HG03064 (cell line): ENCODE measurements at regions not wholly inside any gene's neighbourhood (a gene's known extent, or its start where the extent isn't known, plus 50 kb on each side); places are given as distances from the start of the nearest gene placed in this dataset.
"Not testable (repeated sequence)": the region's sequence is repeated elsewhere in the genome, so short reads cannot be mapped to it uniquely, and the experiment has no call there.

Source experiments
- ATAC-seq: cut with Tn5 transposase; IDR thresholded peaks from one replicate; pipeline ENCODE4 v1.9.1; 2021; ENCODE audit warnings: low read depth; ENCODE audit not compliant: unreplicated experiment

DNA sequence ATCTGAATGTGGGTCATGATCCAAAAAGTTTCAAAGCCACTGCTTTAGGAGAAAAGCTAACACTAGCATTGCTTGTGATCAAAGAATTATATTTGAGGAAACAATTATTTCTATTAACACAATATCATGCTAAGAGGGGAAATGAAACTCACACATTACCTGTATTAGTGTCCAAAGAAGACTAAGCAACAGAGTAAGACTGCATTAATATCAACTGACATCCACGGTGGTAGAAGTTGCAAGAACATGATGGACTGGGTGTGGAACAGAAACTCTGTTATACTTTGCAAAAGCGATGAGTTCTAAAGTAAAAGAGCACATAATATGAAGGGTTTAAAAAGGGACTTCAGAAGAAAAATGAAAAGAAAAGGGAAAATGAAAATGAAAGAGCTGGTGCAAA, 648.3 kb upstream of the NECTIN3 start:
- ATAC-seq = no peak

- no peak for ATAC-seq
Observed at GRCh38 chr3:110430146-110430545, 641.5 kb upstream of the NECTIN3 start.

DNA sequence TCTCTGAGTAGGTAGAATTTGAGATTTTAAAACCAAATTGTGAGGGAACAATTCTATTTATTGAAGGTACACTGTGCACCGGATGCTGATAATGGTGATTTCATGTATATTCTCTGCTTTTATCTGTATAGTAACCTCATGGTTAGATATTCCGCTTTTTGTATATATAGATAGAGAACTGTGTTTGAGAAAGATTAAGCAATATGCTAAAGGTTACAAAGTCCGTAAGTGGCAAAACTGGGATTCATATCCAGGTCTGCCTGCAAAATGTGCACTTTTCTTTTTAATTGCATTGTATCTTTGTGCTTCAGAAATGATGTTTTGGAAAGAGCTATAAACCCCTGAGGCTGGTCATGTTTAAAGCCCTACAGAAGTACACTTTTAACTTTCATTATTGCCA, 635.4 kb upstream of the NECTIN3 start:
- no peak for ATAC-seq

DNA sequence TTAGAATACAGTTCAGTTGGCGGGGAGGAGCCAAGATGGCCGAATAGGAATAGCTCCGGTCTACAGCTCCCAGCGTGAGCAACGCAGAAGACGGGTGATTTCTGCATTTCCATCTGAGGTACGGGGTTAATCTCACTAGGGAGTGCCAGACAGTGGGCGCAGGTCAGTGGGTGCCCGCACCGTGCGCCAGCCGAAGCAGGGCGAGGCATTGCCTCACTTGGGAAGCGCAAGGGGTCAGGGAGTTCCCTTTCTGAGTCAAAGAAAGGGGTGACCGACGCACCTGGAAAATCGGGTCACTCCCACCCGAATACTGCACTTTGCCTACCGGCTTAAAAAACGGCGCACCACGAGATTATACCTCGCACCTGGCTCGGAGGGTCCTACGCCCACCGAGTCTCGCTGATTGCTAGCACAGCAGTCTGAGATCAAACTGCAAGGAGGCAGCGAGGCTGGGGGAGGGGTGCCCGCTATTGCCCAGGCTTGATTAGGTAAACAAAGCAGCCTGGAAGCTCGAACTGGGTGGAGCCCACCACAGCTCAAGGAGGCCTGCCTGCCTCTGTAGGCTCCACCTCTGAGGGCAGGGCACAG, 631.5 kb upstream of the NECTIN3 start:
- not testable (repeated sequence) for ATAC-seq

GRCh38 chr3:110454066-110454465, 617.5 kb upstream of the NECTIN3 start:
- ATAC-seq = no peak

- ATAC-seq = no peak
Observed at GRCh38 chr3:110456001-110456400, 615.6 kb upstream of the NECTIN3 start.

- no peak for ATAC-seq
Observed at GRCh38 chr3:110456438-110457138, 615.0 kb upstream of the NECTIN3 start.

DNA sequence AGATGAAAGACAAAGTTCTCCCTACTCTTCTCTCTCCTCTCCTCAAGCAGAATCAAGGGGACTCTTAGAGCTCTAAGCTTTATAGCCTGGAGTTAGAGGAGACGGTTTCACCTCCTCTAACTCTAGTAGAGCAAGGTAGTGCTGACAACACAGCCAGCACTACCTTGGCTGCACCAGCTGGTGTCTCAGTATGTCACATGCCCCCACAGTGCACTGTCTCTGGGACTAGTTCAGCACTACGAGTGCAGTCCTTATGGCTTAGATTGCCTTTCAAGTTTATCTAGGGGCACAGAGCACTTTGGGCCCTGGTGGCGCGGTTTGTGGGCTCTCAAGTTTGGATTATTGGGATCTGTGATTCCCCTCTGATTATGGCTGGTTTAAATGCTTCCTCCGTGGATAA, 614.1 kb upstream of the NECTIN3 start:
- no peak for ATAC-seq

DNA sequence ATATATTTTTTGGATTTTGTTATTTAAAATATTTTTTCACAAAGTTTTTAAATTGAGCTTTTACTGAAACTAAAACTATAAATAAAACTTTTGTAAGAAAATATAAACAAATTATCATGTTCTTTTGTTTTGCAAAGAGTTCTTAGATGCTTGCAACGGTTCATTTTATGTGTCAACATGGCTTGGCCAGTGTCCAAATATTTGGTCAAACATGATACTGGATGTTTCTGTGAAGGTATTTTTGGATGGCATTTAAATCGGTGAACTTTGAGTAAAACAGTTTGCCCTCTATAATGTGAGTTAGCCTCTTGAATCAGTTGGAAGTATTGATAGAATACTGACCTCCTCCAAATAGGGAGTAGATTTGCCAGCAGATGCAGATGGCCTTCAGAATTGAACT, 612.6 kb upstream of the NECTIN3 start:
- ATAC-seq = no peak

DNA sequence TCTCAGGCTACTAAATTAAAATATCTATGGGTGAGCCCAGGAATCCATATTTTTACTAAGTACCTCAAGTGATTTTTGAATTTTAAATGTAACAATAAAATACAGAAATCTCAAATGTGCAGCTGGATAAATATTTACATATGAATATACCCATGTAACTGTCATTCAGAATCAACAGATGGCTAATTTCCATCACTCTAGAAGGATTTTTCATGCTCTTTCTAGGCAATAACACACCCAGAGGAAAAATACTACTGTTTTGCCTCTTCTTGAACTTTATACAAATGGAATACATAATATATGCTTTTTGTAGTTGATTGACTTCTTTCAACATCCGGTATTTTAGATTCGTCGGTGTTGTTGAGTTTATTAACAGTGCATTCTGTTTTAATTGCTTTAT, 601.3 kb upstream of the NECTIN3 start:
- ATAC-seq = no peak

GRCh38 chr3:110473405-110473804, 598.2 kb upstream of the NECTIN3 start:
- ATAC-seq = no peak

DNA sequence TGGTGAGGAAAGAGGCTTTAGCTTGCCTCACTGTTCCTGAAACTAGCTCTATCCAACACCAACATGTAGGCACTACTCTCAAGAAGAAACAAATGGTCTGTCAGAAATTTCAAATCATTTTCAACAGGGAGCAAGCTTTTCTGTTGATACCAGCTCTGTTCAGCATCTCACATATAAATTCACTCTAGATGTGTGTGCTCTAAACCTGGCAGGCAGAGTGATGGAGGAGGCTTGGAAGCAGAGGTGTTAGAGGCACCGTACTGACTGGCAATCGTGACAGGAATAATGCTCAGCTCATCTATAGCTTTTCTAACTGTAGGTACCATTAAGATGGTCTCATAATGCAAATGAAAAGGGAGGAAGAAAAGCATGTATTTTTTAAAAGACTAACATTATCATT, 597.2 kb upstream of the NECTIN3 start:
- ATAC-seq = no peak

- ATAC-seq = no peak
Observed at GRCh38 chr3:110478377-110479054, 593.1 kb upstream of the NECTIN3 start.

DNA sequence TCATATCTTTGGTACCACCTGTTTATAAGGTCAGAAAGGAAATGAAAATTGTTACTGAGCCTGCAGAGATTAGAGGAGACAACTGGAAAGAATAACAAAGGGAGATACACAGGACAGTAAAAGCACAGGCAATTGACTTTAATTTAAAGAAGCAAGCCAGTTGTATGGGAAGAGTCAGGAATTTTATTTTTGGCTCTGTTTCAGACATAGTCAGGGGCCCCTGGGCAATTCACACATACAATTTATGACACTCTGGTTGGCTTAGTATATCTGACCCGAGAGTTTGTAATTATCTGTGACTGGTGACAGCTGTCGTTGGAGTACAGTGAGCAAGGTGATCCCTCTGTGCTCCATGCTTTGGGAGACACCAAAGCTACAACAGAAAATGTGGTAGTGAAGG, 591.9 kb upstream of the NECTIN3 start:
- no peak for ATAC-seq

- ATAC-seq = no peak
Observed at GRCh38 chr3:110485389-110485788, 586.2 kb upstream of the NECTIN3 start.

- no peak for ATAC-seq
Observed at GRCh38 chr3:110487840-110488239, 583.8 kb upstream of the NECTIN3 start.

DNA sequence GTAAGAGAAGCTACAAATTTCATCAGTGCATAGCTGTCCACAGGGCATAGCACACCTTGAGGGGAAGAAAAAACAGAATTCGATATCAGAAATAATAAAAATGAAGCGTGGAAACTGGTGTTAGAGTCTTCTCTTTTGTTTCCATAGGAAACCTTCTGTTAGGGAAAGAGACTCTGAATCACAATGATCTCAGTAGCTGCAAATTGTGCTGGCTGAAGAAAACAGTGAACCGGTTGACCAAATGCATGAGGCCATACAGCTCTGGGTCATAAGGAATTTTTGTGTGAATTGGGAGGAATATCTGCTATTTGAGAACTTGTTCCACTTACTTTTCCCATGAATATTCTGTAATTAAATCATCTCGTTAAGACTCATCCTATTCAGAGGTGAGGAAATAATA, 580.2 kb upstream of the NECTIN3 start:
- no peak for ATAC-seq

DNA sequence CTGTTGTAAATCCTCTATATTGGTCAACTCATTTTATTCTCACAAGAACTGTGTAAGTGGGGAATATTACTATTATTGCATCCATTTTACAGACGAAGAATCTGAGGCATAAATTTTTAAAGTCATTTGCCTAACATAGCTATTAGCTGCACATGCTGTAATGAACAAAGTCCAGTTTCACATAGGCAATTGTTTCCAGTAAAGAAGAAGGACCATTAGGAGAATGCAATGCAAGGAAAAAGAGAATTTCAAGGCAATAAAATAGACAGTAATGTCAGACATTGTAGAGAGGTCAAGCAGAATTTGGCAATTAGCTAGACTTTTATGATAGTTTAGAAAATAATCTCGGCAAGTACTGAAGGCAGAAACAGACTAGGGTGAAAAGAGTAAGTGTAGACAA, 578.7 kb upstream of the NECTIN3 start:
- no peak for ATAC-seq

GRCh38 chr3:110493438-110494092, 578.1 kb upstream of the NECTIN3 start:
- no peak for ATAC-seq

DNA sequence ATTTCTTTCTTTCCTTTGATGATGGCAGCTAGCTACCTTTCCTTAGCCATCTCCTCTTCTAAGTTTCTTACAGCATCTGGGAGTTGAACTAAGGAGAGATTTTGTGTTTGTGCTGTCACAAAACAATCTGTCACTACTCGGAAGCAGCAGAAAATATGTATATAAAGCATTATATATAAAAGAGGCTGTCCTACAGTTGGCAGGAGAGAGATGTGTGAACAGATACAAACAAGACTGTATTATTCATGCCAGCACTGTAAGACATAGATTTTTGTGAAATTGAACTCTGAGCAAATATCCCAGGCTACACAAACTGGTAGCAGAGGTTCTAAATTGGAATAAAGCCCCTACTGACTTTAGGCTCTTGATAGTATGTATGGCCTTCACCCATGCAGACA, 577.5 kb upstream of the NECTIN3 start:
- ATAC-seq = no peak

GRCh38 chr3:110494728-110495127, 576.9 kb upstream of the NECTIN3 start:
- no peak for ATAC-seq
